ENCODE measurements at regions not wholly inside any gene's neighbourhood (a gene's known extent, or its start where the extent isn't known, plus 50 kb on each side); places are given as distances from the start of the nearest gene placed in this dataset.

GRCh38 chr11:10979529-10979928, 121.7 kb upstream of the ZBED5 start:
- RAD21 ChIA-PET (ENCODE audit: low non-redundant PET in 1 of 2, low total read pairs in 2 of 2, uncharacterized antibody in 2 of 2, unreplicated experiment in 2 of 2): no interaction called here
- no TSS peak for BruUV-seq (replicated peaks)
- ATAC-seq: no peak

More at GRCh38 chr11:10979529-10979928, 121.7 kb upstream of the ZBED5 start:
- H3K9me3 ChIP-seq (ENCODE audit: control insufficient read depth in 1 of 2, insufficient read depth in 1 of 2, low read depth in 1 of 2, low read length in 2 of 2): no peaks in the 10 kb centered on the region
- no peaks in the 10 kb centered on the region for H3K27me3 ChIP-seq (ENCODE audit: insufficient read depth, low read length)
- no peaks in the 10 kb centered on the region for H3K79me2 ChIP-seq (ENCODE audit: insufficient read depth, low read length)
- no peak for TF ChIP-seq ATF3 (IDR thresholded peaks at IDR 0.05)
- TF ChIP-seq, protein P1, sequence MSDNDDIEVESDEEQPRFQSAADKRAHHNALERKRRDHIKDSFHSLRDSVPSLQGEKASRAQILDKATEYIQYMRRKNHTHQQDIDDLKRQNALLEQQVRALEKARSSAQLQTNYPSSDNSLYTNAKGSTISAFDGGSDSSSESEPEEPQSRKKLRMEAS (IDR thresholded peaks at IDR 0.05): no peak
- no peak for TF ChIP-seq ZBTB33 (IDR thresholded peaks at IDR 0.05; ENCODE audit: extremely low read depth, insufficient replicate concordance, low read length)
- TF ChIP-seq POLR2A (IDR thresholded peaks at IDR 0.05; ENCODE audit: borderline replicate concordance, extremely low read depth, insufficient read depth, insufficient read length): no peak
- TF ChIP-seq EZH2 (IDR thresholded peaks at IDR 0.05): no peak
- TF ChIP-seq SP1 (IDR thresholded peaks at IDR 0.05; ENCODE audit: low read depth): no peak
- TF ChIP-seq ZFX (IDR thresholded peaks at IDR 0.05): no peak
- no peak for TF ChIP-seq JUND (IDR thresholded peaks at IDR 0.05)
- TF ChIP-seq SRF (IDR thresholded peaks at IDR 0.05; ENCODE audit: low read depth): no peak
- TF ChIP-seq, protein P2, sequence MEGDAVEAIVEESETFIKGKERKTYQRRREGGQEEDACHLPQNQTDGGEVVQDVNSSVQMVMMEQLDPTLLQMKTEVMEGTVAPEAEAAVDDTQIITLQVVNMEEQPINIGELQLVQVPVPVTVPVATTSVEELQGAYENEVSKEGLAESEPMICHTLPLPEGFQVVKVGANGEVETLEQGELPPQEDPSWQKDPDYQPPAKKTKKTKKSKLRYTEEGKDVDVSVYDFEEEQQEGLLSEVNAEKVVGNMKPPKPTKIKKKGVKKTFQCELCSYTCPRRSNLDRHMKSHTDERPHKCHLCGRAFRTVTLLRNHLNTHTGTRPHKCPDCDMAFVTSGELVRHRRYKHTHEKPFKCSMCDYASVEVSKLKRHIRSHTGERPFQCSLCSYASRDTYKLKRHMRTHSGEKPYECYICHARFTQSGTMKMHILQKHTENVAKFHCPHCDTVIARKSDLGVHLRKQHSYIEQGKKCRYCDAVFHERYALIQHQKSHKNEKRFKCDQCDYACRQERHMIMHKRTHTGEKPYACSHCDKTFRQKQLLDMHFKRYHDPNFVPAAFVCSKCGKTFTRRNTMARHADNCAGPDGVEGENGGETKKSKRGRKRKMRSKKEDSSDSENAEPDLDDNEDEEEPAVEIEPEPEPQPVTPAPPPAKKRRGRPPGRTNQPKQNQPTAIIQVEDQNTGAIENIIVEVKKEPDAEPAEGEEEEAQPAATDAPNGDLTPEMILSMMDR (IDR thresholded peaks at IDR 0.05 in 2 of 3, conservative IDR thresholded peaks at IDR 0.05 in 1 of 3; ENCODE audit: borderline replicate concordance in 1 of 3, insufficient read depth in 1 of 3, low read depth in 2 of 3, low read length in 2 of 3): no peak
- no peak for TF ChIP-seq TCF7L2 (IDR thresholded peaks at IDR 0.05; ENCODE audit: borderline replicate concordance, extremely low read depth, insufficient read depth, insufficient read length)
- no peak for TF ChIP-seq REST (IDR thresholded peaks at IDR 0.05; ENCODE audit: low read depth)
- DNase-seq (ENCODE audit: low read depth, low spot score): no peak
- H3K27ac ChIP-seq (ENCODE audit: low read depth, low read length): no peak overlapping the region
- H3K4me2 ChIP-seq (ENCODE audit: low read length): no peak overlapping the region
- intact Hi-C loops (cut with micrococcal nuclease): no loop called here
- no peaks in the 10 kb centered on the region for H3K9me2 ChIP-seq (ENCODE audit: insufficient read depth)
- CTCF ChIA-PET: interaction anchor here (1.8 kb wide), 1 partner anchor 45 kb away, joined by 4 read pairs; no protein-coding TSS in a partner anchor
- H3K4me3 ChIP-seq (replicated peaks in 1 of 2; ENCODE audit: low read depth in 1 of 2, low read length in 2 of 2): no peak overlapping the region
- H4K20me1 ChIP-seq (ENCODE audit: insufficient read depth): no peaks in the 10 kb centered on the region
- POLR2A ChIA-PET: no interaction called here
- peaks cover 0 to 14% of the 10 kb centered on the region in 2 experiments; a peak in 2 of 4 replicates for H3K4me1 ChIP-seq (ENCODE audit: control insufficient read depth in 1 of 2, insufficient read depth in 2 of 2, low read length in 2 of 2)
- H2AFZ ChIP-seq (ENCODE audit: low read depth, low read length, poor library complexity, severe bottlenecking): no peak overlapping the region
- no peak overlapping the region for H3K9ac ChIP-seq (ENCODE audit: low read length)
- no peaks in the 10 kb centered on the region for H3K36me3 ChIP-seq (ENCODE audit: control insufficient read depth in 1 of 2, insufficient read depth in 2 of 2, low read length in 2 of 2)

Data from HCT116 (cell line).